ENCODE measurements at regions not wholly inside any gene's neighbourhood (a gene's known extent, or its start where the extent isn't known, plus 50 kb on each side); places are given as distances from the start of the nearest gene placed in this dataset.
"Not testable (repeated sequence)": the region's sequence is repeated elsewhere in the genome, so short reads cannot be mapped to it uniquely, and the experiment has no call there.

DNA sequence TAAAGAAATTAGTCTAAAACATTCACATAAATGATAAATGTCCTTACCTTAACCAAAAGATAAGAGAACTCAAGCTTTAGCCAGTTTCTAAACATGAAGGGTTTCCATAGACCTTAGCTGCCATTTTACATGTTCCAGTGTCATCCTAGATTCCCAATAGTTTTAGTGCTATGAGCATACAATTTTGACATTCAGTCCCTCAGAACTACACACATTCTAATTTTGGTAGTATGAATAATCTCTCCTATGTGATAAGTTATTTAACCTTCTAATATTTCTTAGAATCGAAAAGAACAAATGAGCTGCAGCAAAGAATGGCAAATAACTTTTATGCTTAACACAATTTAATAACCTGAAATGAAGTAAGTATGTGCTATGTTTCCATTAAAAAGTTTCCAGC lies 338.5 kb downstream of the TYW1 start:
- TF ChIP-seq, protein P1, sequence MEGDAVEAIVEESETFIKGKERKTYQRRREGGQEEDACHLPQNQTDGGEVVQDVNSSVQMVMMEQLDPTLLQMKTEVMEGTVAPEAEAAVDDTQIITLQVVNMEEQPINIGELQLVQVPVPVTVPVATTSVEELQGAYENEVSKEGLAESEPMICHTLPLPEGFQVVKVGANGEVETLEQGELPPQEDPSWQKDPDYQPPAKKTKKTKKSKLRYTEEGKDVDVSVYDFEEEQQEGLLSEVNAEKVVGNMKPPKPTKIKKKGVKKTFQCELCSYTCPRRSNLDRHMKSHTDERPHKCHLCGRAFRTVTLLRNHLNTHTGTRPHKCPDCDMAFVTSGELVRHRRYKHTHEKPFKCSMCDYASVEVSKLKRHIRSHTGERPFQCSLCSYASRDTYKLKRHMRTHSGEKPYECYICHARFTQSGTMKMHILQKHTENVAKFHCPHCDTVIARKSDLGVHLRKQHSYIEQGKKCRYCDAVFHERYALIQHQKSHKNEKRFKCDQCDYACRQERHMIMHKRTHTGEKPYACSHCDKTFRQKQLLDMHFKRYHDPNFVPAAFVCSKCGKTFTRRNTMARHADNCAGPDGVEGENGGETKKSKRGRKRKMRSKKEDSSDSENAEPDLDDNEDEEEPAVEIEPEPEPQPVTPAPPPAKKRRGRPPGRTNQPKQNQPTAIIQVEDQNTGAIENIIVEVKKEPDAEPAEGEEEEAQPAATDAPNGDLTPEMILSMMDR (conservative IDR thresholded peaks at IDR 0.05; ENCODE audit: low read length) = not testable (repeated sequence)
- not testable (repeated sequence) for TF ChIP-seq EZH2phosphoT487 (IDR thresholded peaks at IDR 0.05; ENCODE audit: borderline replicate concordance)
